GM21529 (cell line): ENCODE measurements at regions not wholly inside any gene's neighbourhood (a gene's known extent, or its start where the extent isn't known, plus 50 kb on each side); places are given as distances from the start of the nearest gene placed in this dataset.

Source experiments
- ATAC-seq: cut with Tn5 transposase; IDR thresholded peaks from one replicate; pipeline ENCODE4 v1.9.1; 2021; ENCODE audit not compliant: unreplicated experiment

- no peak for ATAC-seq
Measured at GRCh38 chr13:78428646-78429045, 174.7 kb downstream of the POU4F1 start.

GRCh38 chr13:78426183-78426582 lies 177.2 kb downstream of the POU4F1 start:
- no peak for ATAC-seq

GRCh38 chr13:78420814-78421213 lies 182.5 kb downstream of the POU4F1 start:
- ATAC-seq, result peak; percentile 96

- ATAC-seq, result no peak
Measured at GRCh38 chr13:78413887-78414553, 189.3 kb downstream of the POU4F1 start.

GRCh38 chr13:78410847-78411246 lies 192.5 kb downstream of the POU4F1 start:
- no peak for ATAC-seq

GRCh38 chr13:78410164-78410563 lies 193.2 kb downstream of the POU4F1 start:
- ATAC-seq, result no peak

GRCh38 chr13:78409172-78409571 lies 194.2 kb downstream of the POU4F1 start:
- peak; percentile 71 for ATAC-seq

GRCh38 chr13:78404846-78405360 lies 198.4 kb downstream of the POU4F1 start:
- no peak for ATAC-seq

- no peak for ATAC-seq
Measured at GRCh38 chr13:78402708-78403400, 200.5 kb downstream of the POU4F1 start.

GRCh38 chr13:78401873-78402707 lies 201.3 kb downstream of the POU4F1 start:
- no peak for ATAC-seq

- peak; percentile 98 for ATAC-seq
Measured at GRCh38 chr13:78398743-78399410, 204.5 kb downstream of the POU4F1 start.

- no peak for ATAC-seq
Measured at GRCh38 chr13:78393286-78394142, 209.8 kb downstream of the POU4F1 start.

- ATAC-seq, result no peak
Measured at GRCh38 chr13:78383899-78384298, 219.5 kb downstream of the POU4F1 start.

GRCh38 chr13:78383071-78383484 lies 220.3 kb downstream of the POU4F1 start:
- ATAC-seq, result no peak

GRCh38 chr13:78382491-78382890 lies 220.9 kb downstream of the POU4F1 start:
- no peak for ATAC-seq

- ATAC-seq, result no peak
Measured at GRCh38 chr13:78376822-78377221, 226.5 kb downstream of the POU4F1 start.

GRCh38 chr13:78376033-78376432 lies 227.3 kb downstream of the POU4F1 start:
- no peak for ATAC-seq

- no peak for ATAC-seq
Measured at GRCh38 chr13:78372581-78372980, 230.8 kb downstream of the POU4F1 start.

- ATAC-seq, result no peak
Measured at GRCh38 chr13:78370231-78370630, 233.1 kb downstream of the POU4F1 start.

GRCh38 chr13:78364711-78365110 lies 238.6 kb downstream of the POU4F1 start:
- ATAC-seq, result no peak
